Aorta (tissue), 5 donors: ENCODE measurements at regions not wholly inside any gene's neighbourhood (a gene's known extent, or its start where the extent isn't known, plus 50 kb on each side); places are given as distances from the start of the nearest gene placed in this dataset.

Source experiments
- ATAC-seq: fragments of 200-7000 bp; cut with Tn5 transposase; one replicate; pipeline ENCODE4 v1.9.1; 2022; ENCODE audit warnings: moderate library complexity; ENCODE audit not compliant: low FRiP score
- DNase-seq, 2 donors: peaks; one replicate each; pipeline ENCODE4 v3.0.0-alpha.2; 2020
- H3K27ac ChIP-seq, 2 donors: one replicate each; pipeline ENCODE4 v1.5.1; 2013; ENCODE audit warnings: low read length in 2 of 2, mild to moderate bottlenecking in 2 of 2, moderate library complexity in 2 of 2, control low read depth in 1 of 2, inconsistent platforms in 1 of 2, low read depth in 1 of 2
- H3K27me3 ChIP-seq, 2 donors: one replicate each; pipeline ENCODE4 v1.6.1; 2013; ENCODE audit warnings: control low read depth in 1 of 2, low read length in 1 of 2, mild to moderate bottlenecking in 1 of 2, moderate library complexity in 1 of 2; ENCODE audit not compliant: insufficient read depth in 2 of 2, control insufficient read depth in 1 of 2
- H3K36me3 ChIP-seq, 2 donors: one replicate each; pipeline ENCODE4 v1.6.1; 2013; ENCODE audit warnings: control low read depth in 1 of 2, low read length in 1 of 2, mild to moderate bottlenecking in 1 of 2; ENCODE audit not compliant: insufficient read depth in 2 of 2, control insufficient read depth in 1 of 2
- H3K4me1 ChIP-seq, 2 donors: one replicate each; pipeline ENCODE4 v1.6.1; 2013; ENCODE audit warnings: low read length in 2 of 2, control low read depth in 1 of 2, mild to moderate bottlenecking in 1 of 2, moderate library complexity in 1 of 2; ENCODE audit not compliant: insufficient read depth in 2 of 2, control insufficient read depth in 1 of 2
- H3K4me3 ChIP-seq, 2 donors: one replicate each; pipeline ENCODE4 v1.5.1; 2013; ENCODE audit warnings: low read length in 2 of 2, control low read depth in 1 of 2, mild to moderate bottlenecking in 1 of 2
- H3K9me3 ChIP-seq: one replicate; pipeline ENCODE4 v1.6.1; 2013; ENCODE audit warnings: mild to moderate bottlenecking, low read length; ENCODE audit not compliant: control insufficient read depth
- WGBS, 2 donors: extraction: QIAGEN DNeasy Blood & Tissue Kit; methylation state at CpG; one replicate each; pipeline ENCODE4 v1.1.7; 2013; 5-methylcytosine and 5-hydroxymethylcytosine counted together
- intact Hi-C, 2 donors: fragments of 100-400 bp; cut with DNase I; formaldehyde crosslinking; loops; one replicate each; pipeline versions ENCODE4 v1.14.2 to v1.15.0; 2022
- donor health status: healthy with polysubstance abuse.
- donor health status: Bipolar disorder and iron deficiency.
- donor health status: DM: no; HTN: no; CAD: no.
- donor health status: DM: no; HTN: no; CAD: no.
- donor health status: DM: yes; HTN: yes; CAD: no.

DNA sequence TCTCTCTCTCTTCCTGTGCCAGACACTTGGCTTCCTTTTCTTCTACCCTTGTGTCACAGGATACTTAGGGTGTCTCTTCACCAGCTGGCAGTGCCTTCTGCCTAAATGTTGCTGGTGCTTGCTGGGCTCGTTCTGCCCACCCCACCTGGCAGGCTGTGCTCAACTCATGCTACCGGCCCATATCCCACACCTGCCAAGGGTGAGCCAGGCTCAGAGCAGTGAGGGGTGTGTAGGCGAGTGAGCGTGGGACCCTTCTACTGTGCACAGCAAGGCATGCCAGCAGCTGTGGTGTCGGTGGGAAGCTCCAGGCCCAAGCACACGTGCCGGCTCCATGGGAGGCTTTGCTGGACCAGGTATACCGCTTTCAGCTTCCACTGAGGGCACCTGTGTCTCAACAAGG, 1626.7 kb upstream of the ACO1 start:
- Histone ChIP-seq H3K4me1 (no peaks in the 10 kb centered on the region), H3K36me3 (no peaks in the 10 kb centered on the region), H3K9me3 (no peaks in the 10 kb centered on the region), H3K4me3 (no peak overlapping the region), H3K27me3 (no peaks in the 10 kb centered on the region), H3K27ac (no peak overlapping the region)
- DNase-seq, result no peak
- no peak for ATAC-seq
- intact Hi-C loops, result loop anchor here in 1 of 2 donors (5.0 kb wide), 1 partner anchor 145 kb away; no protein-coding TSS in a partner anchor
- WGBS, 2 donors, result 91% methylated on average over 8 of the region's 8 CpGs

DNA sequence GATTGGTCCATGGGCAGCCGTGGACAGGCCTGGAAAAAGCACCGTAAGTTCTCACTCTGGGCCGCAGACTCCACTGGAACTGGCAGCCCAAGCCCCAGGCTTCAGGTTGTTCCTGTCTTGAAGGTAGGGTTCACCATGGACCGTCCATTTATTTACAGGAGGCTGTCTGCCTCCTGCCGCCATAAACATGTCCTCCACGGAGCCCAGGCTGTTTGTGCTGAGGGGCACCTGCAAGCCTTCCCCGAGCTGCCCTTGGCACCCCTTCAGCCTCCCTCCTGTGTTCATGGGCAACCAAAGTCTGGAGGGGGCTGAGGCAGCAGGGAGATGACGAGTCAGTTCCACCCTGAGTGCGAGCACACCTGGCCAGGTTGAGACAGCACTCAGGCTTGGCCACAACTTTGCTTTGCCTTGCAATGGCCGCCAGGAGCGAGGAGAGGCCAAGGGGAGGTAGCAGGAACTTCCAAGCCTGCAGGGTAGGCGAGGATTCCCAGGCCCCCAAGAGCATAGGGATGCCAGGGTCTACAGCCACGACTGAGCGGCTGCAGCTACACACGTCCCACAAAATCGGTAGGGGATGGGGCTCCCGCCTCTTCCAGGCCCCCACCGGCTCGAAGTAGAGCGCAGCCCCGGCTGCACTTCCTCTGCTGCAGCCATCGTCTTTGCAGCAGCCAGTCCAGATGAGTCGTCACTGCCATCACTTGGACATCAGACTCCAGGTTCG, 1625.6 kb upstream of the ACO1 start:
- WGBS, 2 donors, result 88 to 90% methylated on average over 23 to 24 of the region's 24 CpGs
- intact Hi-C loops, result loop anchor here in 1 of 2 donors (5.0 kb wide), 1 partner anchor 143 kb away; no protein-coding TSS in a partner anchor

DNA sequence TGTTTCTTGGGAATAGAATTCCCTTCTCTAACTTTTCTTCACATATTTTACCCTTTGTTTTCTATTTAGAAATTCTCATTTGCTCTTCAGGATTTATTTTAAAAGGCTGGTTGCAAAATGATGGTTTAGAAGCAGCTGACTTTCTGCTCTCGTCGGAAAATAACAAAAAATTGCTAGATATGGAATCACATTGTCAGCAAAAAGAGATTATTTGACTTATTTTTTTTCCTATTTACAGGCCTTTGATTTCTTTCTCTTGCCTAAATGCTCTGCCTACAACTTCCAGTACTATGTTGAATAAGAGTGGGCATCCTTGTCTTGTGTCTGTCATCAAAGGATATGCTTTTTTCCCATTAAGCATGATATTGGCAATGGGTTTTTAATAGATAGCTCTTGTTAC, 1619.1 kb upstream of the ACO1 start:
- 79 to 82% methylated on average over 2 of the region's 2 CpGs for WGBS, 2 donors
- no peak for ATAC-seq
- no peak overlapping the region for H3K27ac ChIP-seq
- H3K9me3 ChIP-seq, result no peaks in the 10 kb centered on the region
- no peaks in the 10 kb centered on the region for H3K4me1 ChIP-seq
- intact Hi-C loops, result no loop called here
- H3K27me3 ChIP-seq, result no peaks in the 10 kb centered on the region
- H3K36me3 ChIP-seq, result no peaks in the 10 kb centered on the region
- no peak for DNase-seq
- no peak overlapping the region for H3K4me3 ChIP-seq

More for the DNA sequence above, 1625.6 kb upstream of the ACO1 start:
- no peaks in the 10 kb centered on the region for H3K36me3 ChIP-seq
- H3K27ac ChIP-seq, result no peak overlapping the region
- H3K4me1 ChIP-seq, result no peaks in the 10 kb centered on the region
- peak; percentile 36 for ATAC-seq
- no peaks in the 10 kb centered on the region for H3K27me3 ChIP-seq
- H3K4me3 ChIP-seq, result no peak overlapping the region
- no peak for DNase-seq
- no peaks in the 10 kb centered on the region for H3K9me3 ChIP-seq

DNA sequence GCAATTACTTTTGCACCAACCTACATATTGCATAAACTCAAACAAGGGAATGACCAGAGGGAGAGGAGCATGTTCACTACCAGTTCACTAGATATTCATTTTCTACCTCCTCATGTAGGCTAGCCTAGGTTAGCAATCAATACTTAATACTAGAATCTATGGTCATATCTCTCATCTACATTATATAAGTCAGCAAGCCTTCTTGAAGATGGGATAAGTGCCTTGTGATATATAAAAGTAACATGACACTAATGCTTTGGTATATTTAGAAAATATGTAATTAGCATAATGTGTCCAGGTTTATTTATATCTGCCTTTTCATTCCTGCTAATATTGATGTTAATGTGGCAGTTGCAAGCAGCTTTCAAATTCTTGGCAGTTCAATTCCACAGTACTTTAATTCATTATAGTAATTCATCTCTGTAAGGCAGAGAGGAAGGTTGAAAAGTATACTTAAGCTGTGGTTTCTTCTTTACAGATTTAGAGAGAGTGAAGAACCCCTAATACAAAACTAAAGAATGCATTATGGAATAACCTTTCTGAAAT, 1613.2 kb upstream of the ACO1 start:
- DNase-seq (no peak), ATAC-seq (no peak)
- intact Hi-C loops, result no loop called here
- Histone ChIP-seq H3K4me1 (no peaks in the 10 kb centered on the region), H3K9me3 (no peaks in the 10 kb centered on the region), H3K27ac (no peak overlapping the region), H3K4me3 (no peak overlapping the region), H3K36me3 (no peaks in the 10 kb centered on the region), H3K27me3 (no peaks in the 10 kb centered on the region)

DNA sequence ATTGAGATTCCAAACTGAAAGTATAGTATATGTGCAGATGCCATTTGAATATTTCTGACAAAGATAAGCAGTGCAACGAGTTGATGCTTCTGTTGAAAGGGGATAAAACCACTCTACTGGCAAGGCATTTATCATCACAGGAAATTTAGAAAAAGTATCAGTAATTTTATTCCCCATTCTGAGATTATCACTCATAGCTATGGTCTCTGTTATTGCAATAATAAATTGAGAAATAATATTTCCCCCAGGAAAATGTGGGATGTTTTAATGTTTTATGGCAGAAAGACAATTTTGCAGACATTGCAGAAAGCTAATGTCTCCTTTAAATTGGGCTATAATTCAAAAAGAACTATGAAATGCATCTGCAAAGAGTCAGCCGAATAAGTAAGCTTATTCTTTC, 1612.7 kb upstream of the ACO1 start:
- H3K4me3 ChIP-seq, result no peak overlapping the region
- intact Hi-C loops, result no loop called here
- H3K36me3 ChIP-seq, result no peaks in the 10 kb centered on the region
- 16 to 30% methylated on average over 2 of the region's 2 CpGs for WGBS, 2 donors
- H3K27me3 ChIP-seq, result no peaks in the 10 kb centered on the region
- H3K9me3 ChIP-seq, result no peaks in the 10 kb centered on the region
- no peaks in the 10 kb centered on the region for H3K4me1 ChIP-seq
- ATAC-seq (no peak), DNase-seq (no peak)
- H3K27ac ChIP-seq, result no peak overlapping the region

DNA sequence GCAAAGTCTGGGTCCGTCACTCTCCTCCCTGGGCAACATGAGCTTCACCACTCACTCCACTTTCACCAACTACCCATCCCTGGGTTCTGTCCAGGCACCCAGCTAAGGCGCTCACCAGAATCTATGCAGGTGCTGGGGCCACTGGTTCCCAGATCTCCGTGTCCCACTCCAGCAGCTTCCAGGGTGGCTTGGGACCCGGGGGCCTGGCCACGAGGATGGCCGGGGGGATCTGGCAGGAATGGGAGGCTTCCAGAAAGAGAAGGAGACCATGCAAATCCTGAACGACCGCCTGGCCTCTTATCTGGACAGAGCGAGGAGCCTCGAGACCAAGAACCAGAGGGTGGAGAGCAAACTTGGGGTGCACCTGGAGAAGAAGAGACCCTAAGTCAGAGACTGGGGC, 1611.0 kb upstream of the ACO1 start:
- ATAC-seq (no peak), DNase-seq (no peak)
- intact Hi-C loops, result no loop called here
- H3K4me1 ChIP-seq, result no peaks in the 10 kb centered on the region
- WGBS, 2 donors, result 90 to 92% methylated on average over 10 of the region's 10 CpGs
- H3K9me3 ChIP-seq, result no peaks in the 10 kb centered on the region
- H3K27me3 ChIP-seq, result no peaks in the 10 kb centered on the region
- H3K4me3 ChIP-seq, result no peak overlapping the region
- H3K36me3 ChIP-seq, result no peaks in the 10 kb centered on the region
- no peak overlapping the region for H3K27ac ChIP-seq

DNA sequence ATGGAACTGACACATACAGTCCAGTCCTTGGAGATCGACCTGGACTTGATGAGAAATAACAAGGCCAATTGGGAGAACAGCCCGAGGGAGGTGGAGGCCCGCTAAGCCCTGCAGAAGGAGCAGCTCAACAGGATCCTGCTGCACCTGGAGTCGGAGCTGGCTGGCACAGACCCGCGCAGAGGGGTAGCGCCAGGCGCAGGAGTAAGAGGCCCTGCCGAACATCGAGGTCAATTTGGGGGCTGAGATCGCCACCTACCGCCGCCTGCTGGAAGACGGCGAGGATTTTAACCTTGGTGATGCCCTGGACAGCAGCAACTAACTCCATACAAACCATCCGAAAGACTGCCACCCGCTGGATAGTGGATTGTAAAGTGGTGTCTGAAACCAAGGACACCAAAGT, 1610.1 kb upstream of the ACO1 start:
- Histone ChIP-seq H3K9me3 (no peaks in the 10 kb centered on the region), H3K27me3 (no peaks in the 10 kb centered on the region), H3K36me3 (no peaks in the 10 kb centered on the region), H3K27ac (no peak overlapping the region), H3K4me3 (no peak overlapping the region), H3K4me1 (no peaks in the 10 kb centered on the region)
- 68 to 74% methylated on average over 16 to 17 of the region's 17 CpGs for WGBS, 2 donors
- no peak for ATAC-seq
- DNase-seq, result no peak
- intact Hi-C loops, result no loop called here

DNA sequence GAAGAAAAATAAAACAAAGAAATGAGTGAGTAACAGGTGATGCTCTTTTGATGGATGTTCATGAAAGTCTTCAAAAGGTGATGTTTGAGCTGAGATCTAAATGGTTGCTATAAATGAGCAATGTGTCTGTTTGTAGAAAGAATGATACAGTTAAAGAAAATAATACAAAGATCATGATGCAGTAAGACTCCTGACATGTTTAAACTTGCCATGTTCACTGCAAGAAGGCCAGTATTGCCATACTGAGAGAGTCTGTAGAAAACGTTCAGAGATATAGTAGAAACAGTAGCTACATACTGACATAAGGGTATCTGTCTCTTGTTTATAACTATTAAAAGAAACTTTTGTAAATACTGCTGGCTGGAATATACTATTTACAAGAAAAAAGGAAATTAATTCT, 1609.2 kb upstream of the ACO1 start:
- Histone ChIP-seq H3K4me1 (no peaks in the 10 kb centered on the region), H3K27ac (no peak overlapping the region), H3K27me3 (no peaks in the 10 kb centered on the region), H3K36me3 (no peaks in the 10 kb centered on the region), H3K4me3 (no peak overlapping the region), H3K9me3 (no peaks in the 10 kb centered on the region)
- intact Hi-C loops, result no loop called here
- no peak for ATAC-seq
- WGBS, 2 donors, result 31 to 33% methylated on average over 1 of the region's 1 CpG
- DNase-seq, result no peak

DNA sequence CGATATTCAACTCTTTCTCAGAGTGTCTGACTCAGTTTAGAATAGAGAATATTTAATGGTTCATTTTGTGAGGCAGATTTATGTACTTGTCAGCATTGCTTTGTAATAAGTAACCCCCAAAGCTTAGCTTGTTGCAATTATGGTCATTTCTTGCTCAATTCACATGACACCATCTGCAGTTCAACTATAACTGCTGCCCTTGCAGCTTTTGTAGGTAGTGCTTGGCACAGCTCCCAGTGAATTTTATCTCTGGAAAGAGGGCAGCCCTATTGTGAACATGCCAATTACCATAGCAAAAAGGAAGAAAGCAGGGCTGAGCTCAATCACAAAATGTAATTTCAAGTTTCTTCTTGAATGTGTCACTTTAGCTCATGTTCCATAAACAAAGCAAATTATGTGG, 1587.7 kb upstream of the ACO1 start:
- Histone ChIP-seq H3K4me3 (no peak overlapping the region), H3K36me3 (no peaks in the 10 kb centered on the region), H3K4me1 (no peaks in the 10 kb centered on the region), H3K27ac (no peak overlapping the region), H3K9me3 (no peaks in the 10 kb centered on the region), H3K27me3 (no peaks in the 10 kb centered on the region)
- ATAC-seq (no peak), DNase-seq (no peak)
- 85 to 89% methylated on average over 1 of the region's 1 CpG for WGBS, 2 donors
- intact Hi-C loops, result no loop called here
